ENCODE measurements at regions not wholly inside any gene's neighbourhood (a gene's known extent, or its start where the extent isn't known, plus 50 kb on each side); places are given as distances from the start of the nearest gene placed in this dataset.

- H3K27me3 ChIP-seq, result no peaks in the 10 kb centered on the region
- H3K4me3 ChIP-seq, result no peak overlapping the region
- 78 to 80% methylated on average over 16 of the region's 16 CpGs for WGBS, 2 donors
- TF ChIP-seq POLR2A (IDR thresholded peaks at IDR 0.05), result no peak
- no peak for TF ChIP-seq EP300 (IDR thresholded peaks at IDR 0.05)
- TF ChIP-seq CTCF (IDR thresholded peaks at IDR 0.05), result no peak
- no peak overlapping the region for H3K27ac ChIP-seq
- no peak for DNase-seq (ENCODE audit: low spot score in 2 of 2)
- H3K36me3 ChIP-seq, result no peaks in the 10 kb centered on the region
- peaks cover 0 to 3% (median 0%) of the 10 kb centered on the region in 4 donors for H3K4me1 ChIP-seq
- no peaks in the 10 kb centered on the region for H3K9me3 ChIP-seq
These were observed 116.1 kb downstream of the CYP26B1 start for GRCh38 chr2:72031346-72032110.

DNA sequence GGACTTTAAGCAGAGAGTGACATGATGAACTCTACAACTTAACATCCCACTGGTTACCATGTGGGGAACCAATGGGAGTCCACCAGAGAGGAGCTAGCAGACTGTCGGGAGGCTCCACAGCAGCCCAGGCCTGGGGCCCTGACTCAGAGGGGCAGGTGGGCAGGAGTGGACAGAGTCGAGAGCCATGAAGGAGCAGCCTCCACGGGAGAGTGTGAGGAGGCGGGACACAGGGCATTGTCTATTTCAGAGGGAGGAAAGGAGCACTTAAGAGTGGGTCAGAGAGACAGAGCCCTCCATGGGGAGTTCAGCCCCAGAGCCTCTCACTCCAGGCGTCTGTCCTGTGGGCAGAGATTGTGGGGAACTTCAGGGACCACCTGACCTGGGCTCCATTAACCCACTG is 118.7 kb downstream of the CYP26B1 start:
- Histone ChIP-seq H3K36me3 (no peaks in the 10 kb centered on the region), H3K4me1 (no peaks in the 10 kb centered on the region), H3K27me3 (no peaks in the 10 kb centered on the region), H3K4me3 (no peak overlapping the region), H3K27ac (no peak overlapping the region), H3K9me3 (no peaks in the 10 kb centered on the region)
- TF ChIP-seq POLR2A (IDR thresholded peaks at IDR 0.05) (no peak), EP300 (IDR thresholded peaks at IDR 0.05) (no peak), CTCF (IDR thresholded peaks at IDR 0.05) (no peak)
- DNase-seq (ENCODE audit: low spot score in 2 of 2), result no peak
- WGBS, 2 donors, result 66 to 70% methylated on average over 5 of the region's 5 CpGs

DNA sequence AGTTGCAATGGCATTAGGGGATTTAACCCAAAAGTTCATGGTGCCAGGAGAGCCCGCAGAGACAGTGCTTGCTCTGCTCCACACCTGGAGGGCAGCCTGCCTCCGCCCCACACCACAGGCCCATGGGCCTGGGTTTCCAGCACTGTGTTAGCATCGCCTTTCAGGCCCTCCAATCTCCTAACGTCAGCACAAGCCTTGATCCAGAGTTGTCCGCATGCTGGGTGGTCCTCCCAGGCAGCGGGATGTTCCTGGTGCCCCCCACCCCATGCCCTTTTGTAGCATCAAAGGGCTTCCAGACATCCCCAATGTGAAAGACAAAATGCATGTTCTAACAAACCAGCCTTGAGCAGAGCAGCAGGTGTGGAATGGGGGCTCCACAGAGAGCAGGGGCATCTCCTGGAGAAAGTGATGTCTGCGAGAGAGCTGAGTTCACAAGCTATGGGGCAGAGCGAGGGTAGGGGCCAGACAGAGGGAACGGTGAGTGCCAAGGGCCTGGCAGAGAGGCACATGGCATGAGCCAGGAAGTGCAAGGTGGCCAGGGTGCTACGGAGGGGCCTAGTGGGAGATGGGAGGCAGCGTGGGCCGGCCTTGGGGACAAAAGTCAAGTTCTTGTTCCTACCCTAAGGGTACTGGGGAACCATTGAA is 119.2 kb downstream of the CYP26B1 start:
- H3K4me1 ChIP-seq, result no peaks in the 10 kb centered on the region
- no peak overlapping the region for H3K4me3 ChIP-seq
- H3K36me3 ChIP-seq, result no peaks in the 10 kb centered on the region
- DNase-seq (ENCODE audit: low spot score in 2 of 2), result no peak
- WGBS, 2 donors, result 91 to 92% methylated on average over 12 of the region's 12 CpGs
- H3K9me3 ChIP-seq, result no peaks in the 10 kb centered on the region
- TF ChIP-seq POLR2A (IDR thresholded peaks at IDR 0.05) (no peak), EP300 (IDR thresholded peaks at IDR 0.05) (no peak), CTCF (IDR thresholded peaks at IDR 0.05) (no peak)
- no peaks in the 10 kb centered on the region for H3K27me3 ChIP-seq
- H3K27ac ChIP-seq, result no peak overlapping the region

GRCh38 chr2:72027426-72028161 is 120.1 kb downstream of the CYP26B1 start:
- no peaks in the 10 kb centered on the region for H3K9me3 ChIP-seq
- H3K36me3 ChIP-seq, result no peaks in the 10 kb centered on the region
- TF ChIP-seq POLR2A (IDR thresholded peaks at IDR 0.05), result no peak
- TF ChIP-seq CTCF (IDR thresholded peaks at IDR 0.05), result no peak
- no peak for TF ChIP-seq EP300 (IDR thresholded peaks at IDR 0.05)
- 88 to 89% methylated on average over 11 of the region's 13 CpGs for WGBS, 2 donors
- no peak overlapping the region for H3K4me3 ChIP-seq
- H3K4me1 ChIP-seq, result no peaks in the 10 kb centered on the region
- H3K27me3 ChIP-seq, result no peaks in the 10 kb centered on the region
- no peak overlapping the region for H3K27ac ChIP-seq
- no peak for DNase-seq (ENCODE audit: low spot score in 2 of 2)

Data from tibial nerve (tissue), 4 donors.